Stimulated activated CD4-positive, alpha-beta T cell treated with anti-CD3 and anti-CD28 coated beads, TNF-alpha, amount 100 ng/mL, for 4 hours (primary cell): ENCODE measurements at regions not wholly inside any gene's neighbourhood (a gene's known extent, or its start where the extent isn't known, plus 50 kb on each side); places are given as distances from the start of the nearest gene placed in this dataset.
"Not testable (repeated sequence)": the region's sequence is repeated elsewhere in the genome, so short reads cannot be mapped to it uniquely, and the experiment has no call there.

Experiments used
- DNase-seq, 3 experiments: peaks; one replicate each; pipeline ENCODE4 v3.0.0-alpha.2; 2020; ENCODE audit warnings: low read depth in 3 of 3

DNA sequence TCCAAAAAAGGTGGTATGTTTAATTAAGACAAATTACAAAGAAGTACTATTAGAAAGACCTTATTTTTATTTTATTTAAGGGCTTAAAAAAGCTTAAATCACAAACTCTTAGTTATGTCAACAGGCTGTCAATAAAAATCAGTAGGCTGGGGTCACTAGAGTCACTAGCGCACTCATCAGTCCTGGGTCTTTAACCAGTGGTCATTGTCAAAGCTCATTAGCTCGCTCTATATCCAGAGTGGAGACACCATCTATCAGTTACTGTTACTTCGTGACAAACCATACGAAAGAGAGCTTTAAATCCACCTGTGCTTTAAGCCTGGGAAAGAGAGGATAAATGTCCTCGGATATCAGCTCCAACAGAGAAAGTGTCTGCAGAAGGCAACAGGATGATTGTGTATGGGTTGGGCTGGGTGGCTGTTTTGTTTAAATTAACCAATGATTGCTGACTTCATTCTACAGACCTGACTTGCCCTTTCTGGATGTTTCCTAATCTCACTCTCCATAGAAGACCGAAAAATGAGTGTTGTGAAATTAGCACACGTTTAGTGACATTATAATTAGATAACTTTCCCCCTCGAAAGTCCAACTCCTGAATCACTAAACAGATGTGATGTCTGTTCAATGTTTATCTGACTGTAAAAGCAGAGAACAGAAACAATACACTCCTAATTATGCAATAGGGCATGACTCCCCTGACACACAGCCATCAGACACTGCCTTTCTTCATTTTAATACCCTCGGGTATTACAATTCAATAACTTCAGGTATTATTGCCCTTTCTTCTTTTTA is 123.6 kb upstream of the TNPO1 start:
- DNase-seq, result no peak

DNA sequence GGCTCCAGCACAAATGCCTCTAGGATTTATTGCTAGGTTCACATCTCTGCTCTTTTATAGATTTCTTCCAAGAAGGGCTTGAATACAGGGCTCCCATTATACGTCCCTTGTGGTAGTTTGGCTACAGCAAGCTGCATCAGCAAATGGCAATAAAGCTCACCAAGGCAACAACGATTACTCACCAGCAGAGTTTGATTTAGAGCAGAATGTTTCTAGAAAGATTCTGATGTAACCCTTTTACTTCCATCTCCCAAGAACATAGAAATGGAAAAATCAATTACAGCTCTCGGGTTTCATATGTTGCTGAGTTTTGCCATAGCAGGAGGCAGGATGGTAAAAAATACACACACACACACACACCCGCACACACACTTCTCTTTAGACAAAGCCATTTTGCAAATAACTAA is 124.2 kb upstream of the TNPO1 start:
- DNase-seq, result no peak

DNA sequence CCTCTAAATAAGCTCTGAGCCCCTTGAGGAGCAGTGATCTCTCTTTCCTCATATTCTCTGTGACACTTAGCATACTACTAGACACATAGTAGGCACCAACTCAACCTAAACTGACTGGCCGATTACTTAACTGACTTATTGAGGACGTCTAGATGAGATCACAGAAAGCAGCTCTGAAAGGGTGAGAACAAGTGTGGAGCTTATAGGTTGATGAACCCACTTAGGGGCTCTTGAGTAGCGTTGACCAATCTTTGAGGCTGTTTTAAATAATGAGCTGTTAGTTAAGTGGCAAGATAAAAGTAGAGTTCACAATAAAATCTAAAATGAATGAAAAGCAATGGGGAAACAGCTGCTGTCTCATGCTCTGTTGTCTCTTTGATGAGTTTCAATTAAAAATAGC is 124.7 kb upstream of the TNPO1 start:
- DNase-seq, result no peak

DNA sequence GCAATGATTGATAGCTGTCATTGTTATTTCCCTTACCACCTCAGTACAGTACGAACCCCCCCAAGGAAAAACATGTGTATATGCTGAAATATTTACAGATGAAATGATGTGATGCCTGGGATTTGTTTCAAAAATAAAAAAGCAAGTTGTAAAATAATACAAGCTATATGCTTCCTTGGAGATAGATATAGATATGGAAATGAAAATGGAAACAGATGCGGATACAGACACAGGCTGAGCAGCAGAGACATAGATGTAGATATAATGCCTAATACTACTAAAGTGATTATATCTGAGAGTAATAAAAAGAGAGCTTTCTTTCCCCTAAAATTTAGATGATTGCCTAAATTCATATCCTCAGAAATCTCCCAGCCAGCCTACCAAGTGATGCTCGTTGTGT is 127.5 kb upstream of the TNPO1 start:
- DNase-seq, result no peak

DNA sequence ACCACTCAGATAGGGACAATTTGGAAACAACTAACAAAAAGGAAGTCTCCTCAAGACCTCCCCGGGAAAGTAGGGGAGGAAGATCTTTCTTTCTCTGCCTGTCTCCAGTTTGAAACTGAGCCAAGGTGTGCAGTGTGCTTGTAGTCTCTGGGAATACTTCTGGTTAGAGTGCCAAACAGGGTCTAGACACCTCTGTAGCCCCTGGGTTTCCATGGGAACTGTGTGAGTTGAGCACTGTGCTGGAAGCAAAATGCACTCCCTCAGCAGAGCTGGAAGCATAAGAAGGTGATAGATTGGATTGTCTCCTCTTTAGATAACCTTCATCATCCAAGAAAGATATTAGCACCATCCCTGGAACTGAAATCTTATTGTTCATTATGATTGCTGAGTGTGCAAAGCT is 129.2 kb upstream of the TNPO1 start:
- no peak for DNase-seq

DNA sequence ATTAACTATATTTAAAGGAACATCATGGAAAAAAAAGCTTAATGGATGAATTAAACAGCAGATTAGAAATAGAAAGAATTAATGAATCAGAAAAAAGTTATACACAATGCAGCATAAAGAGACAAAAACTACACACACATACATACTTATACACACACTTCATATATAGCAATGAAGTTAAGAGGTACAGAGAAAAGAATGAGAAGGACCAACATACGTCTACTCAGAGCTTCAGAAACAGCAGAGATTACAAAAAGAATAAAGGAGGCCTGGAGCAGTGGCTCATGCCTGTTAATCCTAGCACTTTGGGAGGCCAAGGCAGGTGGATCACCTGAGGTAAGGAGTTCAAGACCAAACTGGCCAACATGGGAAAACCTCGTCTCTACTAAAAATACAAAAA is 133.9 kb upstream of the TNPO1 start:
- no peak for DNase-seq

DNA sequence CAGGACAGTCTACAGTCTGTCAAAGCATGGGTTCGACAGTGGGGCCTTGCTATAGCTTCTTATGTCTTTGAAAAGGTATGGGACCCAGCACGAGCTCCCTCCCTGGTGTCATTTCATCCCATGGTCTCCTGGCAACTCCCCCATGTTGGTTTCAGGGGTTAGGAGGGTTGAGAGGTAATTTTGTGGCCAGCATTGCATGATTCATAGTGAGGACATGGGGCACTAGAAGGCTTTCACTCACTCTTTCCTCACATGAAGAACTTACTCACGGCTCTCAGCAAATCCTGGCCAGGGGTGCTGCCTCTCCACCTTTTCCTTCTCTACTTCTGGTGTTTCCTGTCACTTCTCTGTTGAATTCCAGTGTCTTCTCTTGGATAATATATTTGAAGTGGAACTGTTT is 134.7 kb upstream of the TNPO1 start:
- no peak for DNase-seq

DNA sequence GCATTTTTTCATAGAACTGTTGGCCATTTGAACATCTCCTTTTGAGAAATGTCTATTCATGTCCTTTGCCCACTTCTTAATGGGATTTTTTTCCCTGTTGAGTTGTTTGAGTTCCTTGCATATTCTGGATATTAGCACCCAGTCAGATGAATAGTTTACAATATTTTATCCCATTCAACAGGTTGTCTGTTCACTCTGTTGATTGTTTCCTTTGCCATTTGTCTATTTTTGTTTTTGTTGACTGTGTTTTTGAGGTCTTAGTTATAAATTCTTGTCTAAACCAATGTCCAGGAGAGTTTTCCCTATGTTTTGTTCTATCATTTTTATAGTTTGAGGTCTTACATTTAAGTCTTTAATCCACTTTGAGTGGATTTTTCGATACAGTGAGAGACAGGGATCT is 139.0 kb upstream of the TNPO1 start:
- no peak for DNase-seq

DNA sequence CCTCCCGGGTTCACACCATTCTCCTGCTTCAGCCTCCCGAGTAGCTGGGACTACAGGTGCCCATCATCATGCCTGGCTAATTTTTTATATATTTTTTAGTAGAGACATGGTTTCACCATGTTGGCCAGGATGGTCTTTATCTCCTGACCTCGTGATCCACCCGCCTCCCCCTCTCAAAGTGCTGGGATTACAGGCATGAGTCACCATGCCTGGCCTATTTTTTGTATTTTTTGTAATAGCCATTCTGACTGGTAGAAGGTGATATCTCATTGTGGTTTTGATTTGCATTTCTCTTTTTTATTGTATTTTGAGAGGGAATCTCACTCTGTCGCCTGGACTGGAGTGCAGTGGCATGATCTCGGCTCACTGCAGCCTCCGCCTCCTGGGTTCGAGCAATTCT is 139.6 kb upstream of the TNPO1 start:
- not testable (repeated sequence) for DNase-seq

DNA sequence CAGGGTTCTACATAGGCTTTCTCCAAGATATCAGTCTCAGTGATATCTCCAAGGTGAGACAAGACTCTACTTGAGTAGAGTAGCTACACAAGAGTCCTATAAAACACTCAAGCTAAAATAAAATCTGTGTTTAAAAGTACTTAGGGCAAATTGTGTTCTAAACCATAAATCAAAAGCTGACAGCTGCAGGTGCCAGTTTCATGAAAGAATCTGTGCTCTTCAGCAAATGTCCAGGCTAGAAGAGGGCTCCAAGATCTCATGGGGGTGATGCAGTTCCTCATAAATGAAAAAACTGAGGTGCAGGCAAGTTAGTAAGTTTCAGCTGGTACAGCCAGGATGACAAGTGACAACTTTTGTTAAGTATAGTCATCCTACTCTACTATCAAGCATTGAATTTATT is 142.8 kb upstream of the TNPO1 start:
- DNase-seq, result no peak

DNA sequence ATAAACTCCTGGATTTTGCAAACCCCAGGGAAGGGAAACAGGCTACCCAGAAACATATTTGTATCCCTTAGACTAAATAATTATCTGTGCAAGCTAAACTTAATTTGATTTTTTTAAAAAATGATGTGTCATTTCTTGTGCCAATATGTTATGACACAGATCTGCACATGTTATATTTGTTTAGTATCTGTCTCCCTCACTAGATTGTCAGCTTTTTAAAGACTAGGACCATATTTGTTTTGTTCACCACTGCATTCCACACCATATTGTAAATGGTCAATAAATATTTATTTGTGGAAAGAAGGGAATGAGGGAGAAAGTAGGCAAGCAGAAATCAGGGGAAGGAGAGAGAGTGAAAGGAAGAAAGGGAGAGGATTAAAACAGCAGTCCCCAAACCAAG is 143.3 kb upstream of the TNPO1 start:
- no peak for DNase-seq

DNA sequence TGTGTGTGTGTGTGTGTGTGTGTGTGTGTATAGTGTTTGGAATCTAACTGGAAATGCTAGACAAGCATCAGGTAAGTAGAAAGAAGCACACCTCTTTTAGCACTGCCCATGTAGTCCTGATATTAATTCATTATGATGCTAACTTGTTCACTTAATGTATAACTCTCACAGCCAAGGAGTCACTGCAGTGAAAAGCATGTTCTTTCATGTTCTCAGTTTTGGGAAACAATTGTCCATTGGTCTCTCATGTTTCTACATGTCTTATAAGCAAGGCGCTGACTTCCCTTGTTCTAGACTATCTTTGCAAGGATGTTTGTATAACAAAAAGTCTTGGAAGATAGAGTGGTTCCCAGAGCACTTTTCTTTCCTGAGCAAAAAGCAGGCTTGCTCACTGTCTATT is 148.8 kb upstream of the TNPO1 start:
- DNase-seq, result no peak

DNA sequence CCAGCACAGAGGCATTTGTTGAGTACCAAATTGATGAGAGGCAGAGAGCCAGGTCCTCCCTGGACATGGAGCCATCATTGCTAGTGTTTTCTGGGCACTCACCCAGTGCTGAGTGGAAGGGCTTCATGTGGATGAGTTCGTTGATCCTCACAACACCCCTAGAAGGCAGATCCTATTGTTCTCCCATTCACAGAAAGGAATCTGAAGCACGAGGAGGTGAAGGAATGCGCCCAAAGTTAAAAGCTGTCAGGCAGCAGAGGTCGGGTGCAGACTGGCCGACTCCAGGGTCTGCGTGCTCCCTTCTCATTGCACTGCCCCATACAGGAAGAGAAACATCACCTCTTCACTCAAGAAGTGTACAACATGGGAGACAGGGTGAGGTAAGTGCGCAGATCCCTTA is 153.5 kb upstream of the TNPO1 start:
- no peak for DNase-seq

DNA sequence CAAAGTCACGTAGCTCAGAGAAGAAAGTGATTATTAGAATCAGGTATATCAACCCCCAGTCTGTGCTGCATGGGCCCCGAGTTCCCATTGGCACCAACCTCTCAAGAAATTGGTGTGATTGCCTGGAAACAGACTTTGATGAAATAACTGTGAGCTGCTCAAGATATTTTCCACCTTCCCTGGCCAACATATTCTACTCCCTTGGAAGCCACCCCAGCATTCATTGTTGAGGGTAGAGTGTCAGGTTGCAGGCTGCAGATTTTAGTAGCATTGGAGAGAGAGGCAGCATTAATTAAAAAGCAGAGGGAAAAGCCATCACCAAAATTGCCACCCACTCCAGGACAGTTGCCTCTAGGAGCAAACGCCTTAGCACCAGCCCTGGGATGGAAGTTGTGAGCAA is 154.2 kb upstream of the TNPO1 start:
- DNase-seq, result no peak

DNA sequence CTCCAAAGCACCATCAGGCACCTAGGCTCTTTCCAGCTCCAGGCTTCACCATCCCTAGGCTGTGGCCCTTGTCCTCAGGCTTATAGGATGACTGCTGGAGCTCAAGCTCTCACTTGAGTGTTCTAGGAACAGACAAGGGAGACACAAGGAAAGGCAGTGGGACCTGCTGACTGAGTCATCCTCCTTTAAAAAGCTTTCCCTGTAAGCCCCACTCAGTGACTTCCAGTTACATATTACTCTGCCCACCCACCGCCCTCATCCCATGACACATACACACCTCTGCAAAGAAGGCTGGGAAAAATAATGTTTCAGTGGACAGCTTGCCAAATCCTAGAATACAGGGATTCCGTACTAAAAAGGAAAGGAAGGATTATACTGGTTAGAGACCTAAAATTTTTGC is 154.2 kb upstream of the ZNF366 start:
- DNase-seq, result no peak

DNA sequence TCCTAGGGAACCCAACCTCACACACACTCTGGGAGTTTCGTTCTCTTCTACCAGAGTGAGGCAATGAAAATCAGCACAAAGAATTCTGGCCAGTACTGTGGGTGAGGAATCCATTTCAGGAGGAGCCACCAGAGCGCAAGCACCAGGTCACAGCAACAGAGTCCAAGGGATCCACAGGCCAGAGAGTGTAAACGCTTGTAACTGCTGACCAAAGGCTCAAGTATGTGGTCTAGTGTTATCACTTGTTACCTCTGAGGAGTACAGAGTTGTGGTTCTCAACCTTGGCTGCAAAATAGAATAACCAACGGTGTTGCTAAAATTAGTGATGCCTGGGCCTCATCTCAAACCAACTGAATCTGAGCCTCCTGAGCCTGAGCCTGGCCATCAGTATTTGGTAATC is 152.5 kb upstream of the ZNF366 start:
- DNase-seq, result no peak

DNA sequence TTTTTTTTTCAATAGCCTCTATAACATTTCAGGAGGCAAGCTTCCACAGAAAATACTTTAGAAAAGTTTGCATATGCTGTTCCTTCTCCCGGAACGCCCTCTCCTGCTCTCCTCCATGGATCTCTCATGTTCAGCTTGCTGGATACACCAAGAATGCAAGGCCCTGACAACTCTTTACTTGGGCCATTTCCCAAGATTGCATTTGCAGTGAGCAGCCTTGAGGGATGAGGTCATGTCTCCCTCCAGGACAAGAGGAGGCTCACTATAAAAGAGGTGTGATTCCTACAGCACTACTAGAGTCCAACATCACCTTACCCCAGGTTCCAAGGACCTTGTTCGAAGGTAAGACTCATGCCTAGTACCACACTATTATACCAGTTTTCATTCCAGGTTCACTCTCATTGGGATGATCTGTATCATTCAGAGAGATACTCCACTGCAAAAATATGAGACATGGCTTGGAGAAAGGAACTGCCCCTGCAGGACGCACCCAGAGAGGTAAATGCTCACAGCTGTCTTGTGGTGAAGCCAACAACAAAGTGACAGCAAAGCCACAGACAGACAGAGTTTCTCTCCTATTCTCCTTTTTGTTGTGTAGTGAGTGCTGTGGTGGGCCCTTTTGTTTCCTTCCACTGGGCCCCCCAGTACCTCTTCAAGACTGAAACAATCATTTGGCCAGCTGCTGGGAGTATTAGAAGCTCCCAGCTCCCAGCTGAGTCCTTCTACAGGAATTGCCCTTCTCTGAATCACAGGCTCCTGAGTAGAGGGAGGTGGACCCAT is 151.7 kb upstream of the ZNF366 start:
- no peak for DNase-seq

DNA sequence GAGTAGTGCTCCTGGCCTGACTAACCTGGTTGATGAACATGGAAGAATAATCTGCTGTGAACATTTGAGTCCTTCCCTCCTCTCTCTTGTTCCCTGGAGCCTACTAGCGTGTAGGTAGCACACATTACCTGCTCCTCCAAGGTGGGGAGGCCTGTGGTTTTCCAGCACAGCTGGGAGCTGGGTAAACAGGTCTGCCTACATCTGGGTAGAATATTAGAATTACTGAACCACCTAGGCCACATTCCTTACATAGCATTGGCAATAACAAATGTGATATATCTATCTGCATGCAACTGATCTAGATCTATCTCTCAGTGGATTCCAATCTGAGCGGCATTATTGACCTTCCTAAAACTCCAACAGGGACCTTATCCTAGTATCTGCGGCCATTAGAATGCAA is 151.0 kb upstream of the ZNF366 start:
- no peak for DNase-seq

DNA sequence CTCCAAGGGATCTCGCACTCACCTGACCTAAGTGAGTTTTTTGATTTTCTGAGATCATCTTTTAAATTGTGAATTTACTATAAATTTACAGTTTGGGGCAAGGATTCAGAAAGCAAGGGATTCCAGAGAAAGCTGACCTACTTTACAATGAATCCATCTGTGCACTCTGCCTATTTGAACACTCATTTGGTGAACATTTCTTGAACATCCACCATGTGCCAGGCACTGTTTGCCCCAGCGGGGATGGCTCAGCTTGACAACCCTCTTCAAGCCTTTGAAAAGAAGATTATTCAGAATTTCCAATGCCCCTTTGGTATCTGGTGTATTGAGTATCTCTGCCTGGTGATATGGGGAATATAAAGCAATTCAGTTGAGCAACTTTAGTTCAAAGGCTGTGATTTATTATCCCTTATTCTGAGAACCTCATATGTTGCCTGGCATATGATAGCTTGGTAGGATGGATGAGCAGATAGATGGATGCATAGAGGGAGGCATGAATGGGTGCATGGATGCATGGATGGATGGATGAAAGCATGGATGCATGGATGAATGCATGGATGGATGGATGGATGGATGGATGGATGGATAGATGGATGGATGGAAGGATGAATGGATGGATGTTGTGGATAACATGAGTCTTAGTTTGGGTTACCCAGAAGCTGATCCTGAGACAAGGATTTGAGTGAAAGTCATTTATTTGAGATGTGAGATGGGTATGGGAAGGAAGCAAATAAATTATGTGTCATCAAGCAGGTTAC is 149.7 kb upstream of the ZNF366 start:
- no peak for DNase-seq

DNA sequence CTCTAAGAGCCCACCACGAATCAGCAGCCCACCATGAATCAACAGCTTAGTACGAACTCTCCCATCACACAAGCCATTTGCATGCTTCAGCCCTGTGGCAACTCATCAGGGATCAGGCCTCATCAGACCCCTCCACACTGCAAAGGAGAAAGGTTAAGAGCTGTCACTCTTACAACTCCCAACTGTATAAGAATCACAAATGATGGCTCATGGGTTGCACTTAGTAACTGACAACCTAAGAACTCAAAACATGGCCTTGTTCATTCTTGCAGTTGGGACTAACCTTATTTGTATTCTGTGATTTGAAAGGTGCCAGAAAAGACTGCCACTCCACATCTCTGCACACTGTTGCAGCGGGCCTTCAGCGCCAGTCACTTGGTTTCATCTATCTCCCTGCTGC is 149.1 kb upstream of the ZNF366 start:
- no peak for DNase-seq

DNA sequence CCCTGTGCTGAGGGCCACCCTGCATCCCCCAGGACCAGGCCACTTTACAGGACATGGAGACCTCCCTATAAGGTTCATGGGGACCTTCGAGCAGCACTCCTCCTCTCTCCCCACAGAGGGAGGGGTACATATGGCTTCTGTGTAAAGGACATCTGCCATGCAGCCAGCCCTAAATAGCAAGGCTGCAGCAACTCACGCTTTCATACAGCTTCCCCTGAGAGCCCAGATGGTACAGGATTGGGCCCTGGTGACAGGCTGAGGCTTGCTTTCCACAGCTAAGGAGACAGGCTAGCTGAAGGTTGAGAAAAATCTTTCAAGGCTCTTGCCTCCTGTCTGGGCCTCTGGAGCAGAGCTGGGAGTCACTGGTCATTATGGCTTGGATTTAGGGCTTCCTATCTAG is 147.0 kb upstream of the ZNF366 start:
- DNase-seq, result no peak

DNA sequence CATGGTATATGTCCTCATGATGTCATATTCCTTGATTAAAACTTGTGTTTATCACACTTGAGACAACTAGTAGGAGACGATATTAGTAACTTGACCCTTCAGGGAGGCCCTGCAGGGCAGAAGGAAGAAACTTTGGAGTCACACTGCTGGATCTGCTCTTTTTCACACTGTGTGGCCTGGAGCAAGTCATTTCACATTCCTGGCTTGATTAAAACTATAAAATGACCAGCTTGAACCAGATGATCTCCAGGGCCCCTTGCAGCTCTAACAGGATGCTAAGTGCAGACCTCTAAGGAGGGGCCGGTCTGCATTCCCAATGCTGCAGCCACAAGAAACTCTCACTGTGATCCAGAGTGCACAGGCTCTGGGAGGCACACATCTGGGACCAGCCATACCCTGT is 146.4 kb upstream of the ZNF366 start:
- DNase-seq, result no peak

DNA sequence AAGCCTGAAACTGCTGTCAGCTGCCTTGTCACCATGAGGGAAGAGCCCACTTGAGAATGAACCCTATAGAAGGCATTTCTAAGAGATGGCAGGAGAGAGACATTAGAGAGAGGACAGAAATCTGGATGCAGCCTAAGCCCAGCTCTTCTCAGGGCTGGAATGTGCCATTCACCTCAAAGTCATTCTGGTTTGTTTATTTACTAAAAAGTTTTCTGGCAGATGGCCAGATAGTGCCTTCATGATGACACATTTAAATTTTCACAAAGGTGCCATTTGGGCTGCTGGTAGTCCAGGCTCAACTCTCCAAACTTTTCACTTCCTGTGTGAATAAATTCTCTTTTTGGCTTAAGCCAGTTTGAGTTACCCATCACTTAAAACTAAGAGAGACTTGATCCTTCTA is 144.6 kb upstream of the ZNF366 start:
- no peak for DNase-seq
